ENCODE measurements at regions not wholly inside any gene's neighbourhood (a gene's known extent, or its start where the extent isn't known, plus 50 kb on each side); places are given as distances from the start of the nearest gene placed in this dataset.

- TF ChIP-seq SUZ12 (IDR thresholded peaks at IDR 0.05; ENCODE audit: extremely low read depth, insufficient read depth, insufficient read length) (no peak), ZNF274 (IDR thresholded peaks at IDR 0.05; ENCODE audit: low read depth, low read length) (no peak), YY1 (IDR thresholded peaks at IDR 0.05; ENCODE audit: insufficient read depth, insufficient read length) (no peak)
Observed at GRCh38 chr2:5538313-5538712, 153.9 kb upstream of the SOX11 start.
